COLO668 (cell line): ENCODE measurements at regions not wholly inside any gene's neighbourhood (a gene's known extent, or its start where the extent isn't known, plus 50 kb on each side); places are given as distances from the start of the nearest gene placed in this dataset.
"Not testable (repeated sequence)": the region's sequence is repeated elsewhere in the genome, so short reads cannot be mapped to it uniquely, and the experiment has no call there.

ENCODE experiments used
- DNase-seq: peaks from one replicate; lab custom pipeline; 2025; ENCODE audit not compliant: unreplicated experiment; lab: John Stamatoyannopoulos, UW

DNA sequence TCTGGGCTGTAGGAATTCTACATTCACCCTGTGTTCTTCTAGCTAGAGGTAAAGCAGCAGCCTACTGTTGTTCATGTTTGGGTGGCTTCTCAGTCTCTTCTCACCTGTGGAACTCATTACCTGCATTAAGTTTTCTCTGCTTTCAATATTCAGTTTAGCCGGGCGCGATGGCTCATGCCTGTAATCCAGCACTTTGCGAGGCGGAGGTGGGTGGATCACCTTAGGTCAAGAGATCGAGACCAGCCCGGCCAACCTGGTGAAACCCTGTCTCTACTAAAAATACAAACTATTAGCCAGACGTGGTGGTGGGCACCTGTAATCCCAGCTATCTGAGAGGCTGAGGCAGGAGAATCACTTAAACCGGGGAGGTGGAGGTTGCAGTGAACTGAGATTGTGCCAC, 139.8 kb upstream of the UBE2E3 start:
- no peak for DNase-seq

DNA sequence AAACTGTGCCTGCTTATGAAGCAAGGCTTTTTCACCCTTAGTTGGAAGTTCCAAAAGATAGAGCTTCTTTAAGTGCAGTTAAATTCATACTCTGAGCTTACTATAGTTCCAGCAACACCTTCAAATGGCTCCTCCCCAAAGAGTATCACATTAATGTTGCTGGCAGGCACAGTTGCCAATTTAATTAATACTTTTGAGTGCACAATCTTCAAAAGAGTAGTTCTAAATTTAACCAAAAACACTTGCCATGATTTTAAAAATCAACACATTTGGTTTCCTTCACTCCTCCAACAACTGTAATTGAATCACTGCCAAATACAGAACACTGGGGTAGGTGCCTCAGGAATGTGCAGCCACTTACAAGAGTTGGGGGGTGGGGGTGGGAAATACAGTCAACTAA, 150.6 kb upstream of the UBE2E3 start:
- DNase-seq: no peak

DNA sequence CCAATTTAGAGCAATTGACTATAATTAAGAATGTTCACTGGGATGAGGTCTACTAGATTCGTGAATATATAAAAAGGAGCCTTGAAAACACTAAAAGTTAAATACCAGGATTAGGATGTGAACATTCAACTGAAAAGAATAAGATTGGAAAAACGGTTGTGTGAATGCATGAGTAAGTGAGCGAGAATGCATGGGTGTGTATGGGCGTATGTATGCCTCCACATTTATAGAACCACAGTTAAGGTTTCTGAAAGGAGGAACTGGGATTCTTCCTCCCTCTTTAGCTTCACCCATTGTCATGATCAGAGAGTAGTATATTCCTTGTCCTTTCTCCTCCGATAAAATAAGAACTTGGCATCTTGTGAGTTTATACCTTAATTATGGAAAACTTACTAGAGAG, 151.1 kb upstream of the UBE2E3 start:
- no peak for DNase-seq

DNA sequence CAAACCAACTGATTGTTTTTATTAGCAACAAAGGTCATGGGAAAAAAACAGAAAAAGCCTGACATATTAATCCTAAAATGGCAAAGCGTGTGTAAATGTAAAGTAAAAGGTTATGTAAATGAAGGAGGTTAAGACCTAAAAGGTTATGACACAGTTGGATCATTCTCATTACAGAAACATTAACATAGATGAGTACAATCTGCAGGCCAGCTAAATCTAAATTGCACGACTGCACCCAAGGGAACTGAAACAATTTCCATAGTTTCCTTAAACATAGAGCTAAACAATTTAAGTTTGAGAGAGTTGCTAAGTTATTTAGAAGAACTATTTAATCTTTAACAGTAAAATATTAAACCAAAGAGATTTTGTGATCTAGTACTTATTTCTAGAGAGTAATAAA, 151.6 kb upstream of the UBE2E3 start:
- no peak for DNase-seq

DNA sequence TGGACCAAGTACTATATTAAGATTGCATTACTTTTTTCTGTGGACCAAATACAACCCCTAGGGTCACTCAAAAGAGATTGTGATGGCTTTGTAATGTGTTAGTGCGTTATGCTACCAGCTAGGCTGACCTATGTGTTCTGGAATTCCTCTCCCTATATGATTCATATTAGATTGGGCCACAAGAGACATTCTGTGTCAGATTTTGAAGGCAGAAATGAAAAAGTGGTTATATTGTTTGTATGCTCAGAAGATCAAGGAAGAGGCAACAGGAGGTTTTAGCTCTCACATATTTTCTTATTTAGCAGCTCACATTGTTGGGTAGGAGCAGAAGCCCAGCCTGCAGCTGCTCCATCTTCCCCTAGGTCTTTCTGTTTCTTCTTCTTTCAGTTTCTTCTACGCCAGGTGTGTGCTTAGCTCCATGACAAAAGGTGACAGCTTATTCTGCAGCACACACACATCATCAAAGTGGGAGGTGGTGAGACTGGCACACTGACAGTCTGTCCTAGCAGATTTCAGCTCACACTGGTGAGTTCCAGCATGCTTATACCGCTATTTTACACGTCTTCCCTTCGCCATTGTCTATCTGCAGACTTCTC, 156.8 kb upstream of the UBE2E3 start:
- no peak for DNase-seq

DNA sequence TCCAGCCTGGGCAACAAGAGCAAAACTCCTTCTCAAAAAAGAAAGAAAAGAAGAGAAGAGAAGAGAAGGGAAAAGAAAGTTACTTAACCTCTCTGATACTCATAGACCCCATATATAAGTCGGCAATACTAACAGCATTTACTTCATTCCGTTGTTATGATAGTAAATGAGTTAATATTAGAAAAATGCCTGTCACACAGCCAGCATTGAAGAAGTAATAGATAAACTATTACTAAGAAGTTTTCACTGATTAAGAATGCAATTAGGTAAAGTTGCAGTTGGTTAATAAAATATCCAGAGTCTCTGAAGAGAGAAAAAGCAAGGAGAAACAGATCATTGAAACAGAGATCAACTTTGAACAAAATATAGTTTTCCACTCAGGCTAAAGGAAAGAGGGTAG, 161.3 kb upstream of the UBE2E3 start:
- DNase-seq: no peak

DNA sequence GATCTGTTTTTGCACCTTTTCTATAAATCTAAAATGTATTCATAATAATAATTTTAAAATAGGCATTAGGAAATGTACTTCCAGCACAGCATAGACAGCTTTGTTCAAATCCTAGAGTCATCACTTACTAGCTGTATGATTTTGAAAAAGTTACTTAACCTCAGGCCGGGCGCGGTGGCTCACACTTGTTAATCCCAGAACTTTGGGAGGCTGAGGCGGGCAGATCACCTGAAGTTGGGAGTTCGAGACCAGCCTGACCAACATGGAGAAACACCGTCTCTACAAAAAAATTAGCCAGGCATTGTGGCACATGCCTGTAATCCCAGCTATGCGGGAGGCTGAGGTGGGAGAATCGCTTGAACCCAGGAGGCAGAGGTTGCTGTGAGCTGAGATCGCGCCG, 161.7 kb upstream of the UBE2E3 start:
- not testable (repeated sequence) for DNase-seq

DNA sequence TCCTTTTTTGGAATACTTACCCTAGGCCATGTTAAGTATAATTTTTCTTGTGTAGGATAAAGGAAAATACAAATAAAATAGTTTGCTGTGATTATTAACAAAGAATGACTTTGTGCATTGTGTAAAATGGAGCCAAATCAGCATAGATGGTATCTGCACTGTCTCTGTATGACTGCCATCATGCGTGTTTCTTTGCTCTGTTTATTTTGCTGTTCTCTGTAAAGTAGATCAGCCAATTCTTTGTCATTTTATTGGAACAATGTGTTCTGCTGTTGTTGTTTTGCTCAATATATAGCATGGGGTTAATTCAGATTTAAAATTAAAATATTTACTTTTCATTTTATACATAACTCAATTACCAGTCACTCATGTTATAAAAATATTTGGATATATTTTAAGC, 181.3 kb upstream of the UBE2E3 start:
- DNase-seq: no peak

DNA sequence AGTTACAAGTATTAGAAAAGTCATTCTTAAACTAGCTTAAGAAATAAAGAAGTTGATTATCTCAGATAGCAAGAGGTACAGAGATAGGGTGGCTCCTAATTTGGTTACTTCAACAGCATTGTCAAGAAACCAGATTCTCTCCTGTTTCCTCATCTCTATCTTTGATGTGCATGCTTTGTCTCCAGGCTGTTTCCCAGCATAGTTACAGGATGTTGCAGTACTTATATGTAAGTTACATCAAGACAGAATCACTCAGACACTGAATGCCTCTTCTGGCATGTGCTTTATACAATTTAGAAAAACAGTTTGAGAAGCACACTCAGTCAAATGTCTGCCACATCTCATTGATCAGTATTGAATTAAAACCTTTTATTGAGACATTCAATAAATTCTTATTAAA, 189.5 kb upstream of the UBE2E3 start:
- no peak for DNase-seq

DNA sequence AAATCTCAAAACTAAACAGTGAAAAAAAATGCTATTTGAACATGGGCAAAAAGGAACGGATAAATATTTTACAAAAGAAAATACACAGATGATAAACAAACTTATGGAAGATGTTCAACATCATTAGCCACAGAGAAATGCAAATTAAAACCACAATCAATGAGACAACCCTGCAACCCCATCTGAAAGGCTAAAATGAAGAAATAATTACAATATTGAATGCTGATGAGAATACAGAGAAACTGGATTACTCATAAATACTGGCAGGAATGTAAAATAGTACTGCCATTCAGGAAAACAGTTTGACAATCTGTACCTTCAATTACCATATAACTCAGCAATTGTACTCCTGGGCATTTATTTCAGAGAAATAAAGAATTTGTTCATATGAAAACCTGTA, 193.1 kb upstream of the UBE2E3 start:
- no peak for DNase-seq

DNA sequence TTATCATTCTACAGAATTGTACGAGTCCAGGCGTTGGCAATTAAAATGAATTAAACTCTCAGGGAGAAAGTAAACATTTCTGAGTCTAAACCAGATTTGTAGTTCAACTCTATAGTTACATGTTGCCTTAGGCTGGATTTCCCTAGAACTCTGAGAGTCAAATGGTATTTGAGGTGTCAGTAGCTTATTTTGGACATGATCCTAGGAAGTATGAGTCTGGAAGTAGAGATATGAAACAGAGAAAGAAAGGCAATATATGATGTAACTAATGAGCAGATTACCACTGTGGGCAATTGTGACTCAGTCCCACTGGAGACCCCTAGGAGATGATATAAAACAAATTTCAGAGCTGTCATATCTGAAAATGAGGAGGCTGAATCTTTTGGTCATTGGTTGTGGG, 199.1 kb upstream of the UBE2E3 start:
- no peak for DNase-seq

DNA sequence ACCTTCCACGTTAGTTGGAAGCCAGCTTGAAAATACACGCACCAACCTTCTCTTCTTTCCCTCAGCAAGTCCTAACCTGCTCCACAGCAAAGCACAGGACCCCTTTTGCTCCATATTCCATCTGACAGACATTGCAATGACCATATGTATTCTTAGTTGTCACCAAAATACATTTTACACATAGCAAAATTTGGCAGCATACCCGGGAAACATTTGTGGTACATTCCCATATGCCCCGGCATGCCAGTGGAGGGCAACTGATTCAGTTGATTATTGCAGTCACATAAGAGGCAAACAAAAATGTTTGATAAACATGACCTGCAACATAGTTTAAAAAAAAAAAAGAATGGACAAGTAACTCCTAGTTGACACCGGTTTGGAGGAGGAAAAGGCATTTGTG, 202.1 kb upstream of the UBE2E3 start:
- DNase-seq: no peak

DNA sequence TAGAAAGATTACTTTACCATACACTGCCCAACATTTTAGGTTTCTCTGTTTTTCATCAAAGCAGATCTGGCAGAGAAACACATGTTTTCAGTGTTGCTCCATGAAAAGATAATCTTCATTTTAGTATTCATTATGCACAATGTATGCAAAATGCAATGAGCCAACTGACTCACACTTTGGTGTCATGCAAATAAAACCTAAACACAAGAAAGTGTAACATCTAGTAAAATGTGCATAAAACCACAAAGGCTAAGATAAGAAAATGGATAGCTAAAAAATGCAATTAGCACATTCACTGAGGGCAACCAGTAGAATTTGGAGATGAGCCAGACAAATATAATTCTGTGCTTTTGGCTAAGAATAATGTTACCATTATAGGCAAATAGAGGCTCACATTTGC, 203.5 kb upstream of the UBE2E3 start:
- DNase-seq: no peak

DNA sequence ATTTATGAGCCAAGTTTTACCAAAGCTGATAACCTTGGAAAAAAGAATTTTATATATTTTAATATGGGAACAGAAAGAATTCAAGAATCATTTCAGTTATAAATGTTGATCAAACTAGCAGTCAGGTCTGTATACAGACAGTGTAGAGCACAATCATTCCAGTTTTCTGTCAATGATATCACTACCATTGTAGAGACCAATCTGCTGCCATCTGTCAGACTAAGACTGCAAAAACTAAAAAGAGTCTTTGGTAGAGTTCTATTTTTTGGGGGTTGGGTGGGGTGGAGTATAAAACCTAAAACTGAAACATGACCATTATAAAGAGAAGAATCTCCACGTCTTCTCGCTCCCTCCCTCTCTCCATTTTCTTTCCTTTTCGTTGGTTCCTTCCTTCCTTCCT, 204.7 kb upstream of the UBE2E3 start:
- no peak for DNase-seq

DNA sequence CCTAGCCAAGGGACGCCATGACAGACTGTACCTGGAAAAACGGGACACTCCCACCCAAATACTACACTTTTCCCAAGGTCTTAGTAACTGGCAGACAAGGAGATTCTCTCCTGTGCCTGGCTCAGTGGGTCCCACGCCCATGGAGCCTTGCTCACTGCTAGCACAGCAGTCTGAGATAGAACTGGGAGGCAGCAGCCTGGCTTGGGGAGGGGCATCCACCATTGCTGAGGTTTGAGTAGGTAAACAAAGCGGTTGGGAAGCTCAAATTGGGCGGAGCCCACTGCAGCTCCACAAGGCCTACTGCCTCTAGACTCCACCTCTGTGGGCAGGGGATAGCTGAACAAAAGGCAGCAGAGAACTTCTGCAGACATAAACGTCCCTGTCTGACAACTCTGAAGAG, 215.1 kb upstream of the UBE2E3 start:
- DNase-seq: not testable (repeated sequence)

DNA sequence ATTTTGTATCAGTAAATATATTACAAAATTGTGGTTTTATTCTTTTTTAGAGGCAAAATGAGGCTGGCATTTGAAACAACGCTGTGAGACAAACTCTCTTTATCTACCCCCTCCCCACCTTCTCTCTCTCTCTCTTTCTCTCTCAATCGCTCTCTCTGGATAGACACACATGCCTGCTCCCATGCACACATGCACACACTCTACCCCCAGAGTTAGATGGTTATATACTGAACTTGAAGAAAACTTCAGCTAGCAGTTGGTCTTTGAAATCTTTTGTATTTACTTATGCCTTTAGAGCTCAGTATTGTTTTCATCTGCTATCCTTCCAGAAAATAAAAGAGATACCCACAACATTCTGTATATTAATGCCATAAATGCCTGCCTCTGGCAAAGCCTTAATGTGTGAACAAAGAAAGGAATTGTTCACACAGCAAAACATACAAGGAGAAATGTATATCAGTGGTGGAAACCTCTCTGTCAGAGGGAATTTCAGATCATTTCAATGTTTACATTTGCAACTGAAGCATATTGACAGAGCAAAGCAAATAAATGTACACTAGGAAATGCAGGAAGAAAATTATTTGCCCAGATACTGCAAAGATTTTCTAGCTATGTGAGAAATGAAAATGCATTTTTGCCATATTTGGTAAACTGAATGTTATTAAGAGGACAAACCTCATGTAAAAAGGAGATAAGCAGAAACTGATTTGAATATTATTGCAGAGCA, 217.0 kb upstream of the UBE2E3 start:
- DNase-seq: no peak

DNA sequence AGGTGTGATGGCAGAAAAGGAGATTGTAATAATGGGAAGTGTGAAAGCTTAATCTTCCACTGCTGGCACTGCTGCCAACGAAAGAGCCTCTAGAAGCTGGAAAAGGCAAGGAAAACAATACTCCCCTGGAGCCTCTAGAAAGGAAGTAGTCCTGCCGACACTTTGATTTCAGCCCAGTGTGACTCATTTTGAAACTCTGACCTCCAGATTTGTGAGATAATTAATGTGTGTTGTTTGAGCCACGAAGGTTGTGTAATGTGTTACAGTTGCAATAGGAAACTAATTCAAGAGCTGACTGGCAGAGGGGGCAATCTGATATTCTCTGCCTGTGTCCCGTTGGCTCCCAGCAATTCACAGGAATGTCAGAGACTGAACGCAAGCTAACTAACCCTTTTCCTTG, 219.2 kb upstream of the UBE2E3 start:
- DNase-seq: no peak

DNA sequence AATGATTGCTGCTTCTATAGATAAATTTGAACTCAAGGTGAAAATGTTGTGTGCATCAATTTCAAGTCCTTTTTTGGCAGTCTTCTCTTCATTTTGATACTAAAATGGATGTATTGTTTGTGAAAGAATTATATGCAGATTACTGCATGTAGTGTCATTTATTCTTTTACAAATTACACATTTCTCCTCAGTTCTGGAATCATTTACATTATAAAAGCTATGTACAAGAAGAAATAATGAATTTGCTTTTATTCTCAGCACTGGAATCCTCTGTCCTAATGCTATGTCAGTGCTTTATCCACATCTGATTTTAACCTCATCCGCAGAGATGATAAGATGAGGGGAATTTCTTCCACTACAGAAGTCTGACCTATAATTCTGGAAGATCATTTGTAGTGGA, 220.8 kb upstream of the UBE2E3 start:
- DNase-seq: no peak

DNA sequence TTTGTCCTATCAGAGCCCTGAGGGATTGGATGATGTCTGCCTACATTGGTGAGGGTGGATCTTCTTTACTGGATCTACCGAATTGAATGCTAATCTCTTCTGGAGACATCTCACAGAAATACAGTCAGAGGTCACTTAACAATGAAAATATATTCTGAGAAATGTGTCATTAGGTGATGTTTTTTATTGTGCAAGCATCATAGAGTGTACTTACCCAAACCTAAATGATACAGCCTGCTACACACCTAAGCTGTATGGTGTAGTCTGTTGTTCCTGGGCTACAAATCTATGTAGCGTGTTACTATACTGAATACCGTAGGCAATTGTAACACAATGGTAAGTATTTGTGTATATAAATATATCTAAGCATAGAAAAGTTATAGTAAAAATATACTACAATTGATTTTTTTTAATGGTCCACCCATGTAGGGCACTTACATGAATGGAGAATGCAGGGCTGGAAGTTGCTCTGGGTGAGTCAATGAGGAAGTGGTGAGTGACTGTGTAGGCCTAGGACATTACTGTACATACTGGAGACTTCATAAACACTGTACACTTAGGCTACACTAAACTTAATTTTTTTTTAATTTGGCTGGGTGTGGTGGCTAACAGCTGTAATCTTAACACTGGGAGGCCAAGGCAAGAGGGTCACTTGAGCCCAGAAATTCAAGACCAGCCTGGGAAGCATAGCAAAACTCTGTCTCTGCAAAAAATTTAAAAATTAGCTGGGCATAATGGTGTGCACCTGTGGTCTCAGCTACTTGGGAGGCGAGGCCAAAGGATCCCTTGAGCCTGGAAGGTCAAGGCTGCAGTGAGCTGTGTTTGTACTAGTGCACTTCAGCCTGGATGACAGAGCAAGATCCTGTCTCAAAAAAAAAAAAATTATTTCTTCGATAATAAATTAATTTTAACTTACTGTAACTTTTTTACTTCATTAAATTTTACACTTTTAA, 226.3 kb upstream of the UBE2E3 start:
- DNase-seq: no peak

DNA sequence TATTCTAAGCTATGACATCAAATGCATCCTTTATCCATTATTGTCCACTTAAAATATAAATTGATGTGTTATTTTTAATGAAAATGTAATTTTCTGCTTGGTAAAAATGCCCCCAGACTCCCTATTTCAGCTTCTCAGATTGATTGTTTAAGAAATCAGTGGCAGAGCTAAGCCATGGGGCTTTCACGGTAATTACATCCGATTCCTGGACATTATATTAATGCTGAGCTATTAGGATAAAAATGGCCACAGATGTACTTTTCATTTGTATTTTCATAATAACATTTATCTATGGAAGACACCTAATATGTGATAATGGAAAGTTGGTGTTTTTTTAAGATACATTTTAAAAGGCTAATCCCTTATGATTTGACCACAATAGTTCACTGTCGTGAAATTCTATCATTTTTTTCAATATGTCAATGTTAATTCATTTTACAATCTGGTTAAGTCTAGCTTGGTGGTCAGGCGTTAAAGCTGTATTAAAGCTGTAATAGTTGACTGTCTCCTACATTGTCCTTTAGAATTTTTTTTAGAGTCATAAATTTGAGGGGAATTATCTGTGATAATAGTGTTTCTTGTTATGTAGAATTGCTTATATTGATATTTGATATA, 229.0 kb upstream of the UBE2E3 start:
- no peak for DNase-seq

DNA sequence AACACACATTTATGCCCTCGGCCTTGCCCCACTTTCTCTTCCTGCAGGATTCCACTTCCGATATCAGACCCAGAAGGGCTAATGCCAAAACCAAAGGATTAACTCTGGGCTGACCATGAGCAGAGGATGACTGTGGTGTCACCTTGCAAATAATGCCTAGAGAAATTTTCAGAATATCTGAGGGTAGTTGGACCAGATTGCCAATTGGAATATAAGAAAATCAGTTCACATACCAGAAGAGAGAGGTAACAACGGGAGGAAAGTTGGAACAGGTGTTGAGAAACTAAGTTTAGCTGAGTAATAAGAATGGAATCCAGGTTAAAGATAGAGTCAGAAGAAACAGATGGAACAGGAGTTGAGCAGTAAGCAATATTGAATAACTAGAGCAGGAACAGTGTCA, 232.7 kb upstream of the UBE2E3 start:
- DNase-seq: no peak

DNA sequence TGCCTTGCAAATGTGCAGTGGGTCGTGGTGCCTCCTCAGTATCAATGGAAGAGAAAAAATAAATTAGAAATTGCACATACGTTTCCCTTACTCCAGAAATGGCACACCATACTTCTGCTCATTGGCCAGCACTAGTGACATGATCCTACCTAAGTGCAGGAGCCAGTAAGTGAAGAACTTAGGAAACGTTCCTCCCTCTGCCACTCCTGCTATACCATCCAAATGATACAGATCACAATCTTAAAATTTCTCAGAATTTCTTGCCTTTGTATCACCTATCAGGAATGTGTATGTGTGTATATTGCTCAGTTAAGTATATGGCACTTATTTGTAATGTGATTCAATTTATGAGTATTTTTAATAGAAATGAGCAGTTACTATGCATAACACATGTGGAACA, 237.0 kb upstream of the UBE2E3 start:
- DNase-seq: no peak
